HG03520 (cell line): ENCODE measurements at regions not wholly inside any gene's neighbourhood (a gene's known extent, or its start where the extent isn't known, plus 50 kb on each side); places are given as distances from the start of the nearest gene placed in this dataset.

Experiments
- ATAC-seq: cut with Tn5 transposase; IDR thresholded peaks from one replicate; pipeline ENCODE4 v1.9.1; 2021; ENCODE audit warnings: mild to moderate bottlenecking, moderate library complexity; ENCODE audit not compliant: unreplicated experiment

DNA sequence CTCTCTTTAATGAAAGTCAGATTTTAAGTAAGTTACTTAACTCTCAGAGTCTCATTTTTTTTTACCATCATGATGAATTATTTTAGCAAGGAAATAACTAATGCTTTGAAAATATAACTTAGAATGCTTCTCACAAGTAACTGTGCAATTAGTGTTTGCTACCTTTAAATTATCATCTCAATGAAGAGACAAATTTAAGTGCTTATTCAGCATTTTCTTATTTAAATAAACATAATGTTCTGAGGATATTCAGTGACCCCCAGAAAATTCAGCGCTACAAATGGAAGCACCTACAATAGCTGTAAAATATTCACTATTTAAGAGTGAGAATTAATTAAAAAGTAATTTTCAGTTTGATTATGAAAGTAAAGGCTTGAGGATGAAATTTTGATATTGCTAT, 527.2 kb downstream of the SLITRK1 start:
- ATAC-seq = no peak

DNA sequence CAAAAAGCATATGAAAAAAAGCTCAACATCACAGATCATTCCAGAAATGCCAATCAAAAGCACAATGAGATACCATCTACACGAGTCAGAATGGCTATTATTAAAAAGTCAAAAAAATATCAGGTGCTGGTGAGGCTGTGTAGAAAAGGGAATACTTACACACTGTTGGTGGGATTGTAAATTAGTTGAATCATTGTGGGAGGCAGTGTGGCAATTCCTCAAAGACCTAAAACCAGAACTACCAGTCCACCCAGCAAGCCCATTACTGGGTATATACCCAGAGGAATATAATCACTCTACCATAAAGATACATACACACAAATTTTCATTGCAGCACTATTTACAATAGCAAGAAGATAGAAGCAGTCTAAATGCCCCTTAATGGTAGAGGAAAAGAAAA, 529.9 kb downstream of the SLITRK1 start:
- ATAC-seq = no peak

- no peak for ATAC-seq
Measured at GRCh38 chr13:83350569-83350968, 531.7 kb downstream of the SLITRK1 start.

DNA sequence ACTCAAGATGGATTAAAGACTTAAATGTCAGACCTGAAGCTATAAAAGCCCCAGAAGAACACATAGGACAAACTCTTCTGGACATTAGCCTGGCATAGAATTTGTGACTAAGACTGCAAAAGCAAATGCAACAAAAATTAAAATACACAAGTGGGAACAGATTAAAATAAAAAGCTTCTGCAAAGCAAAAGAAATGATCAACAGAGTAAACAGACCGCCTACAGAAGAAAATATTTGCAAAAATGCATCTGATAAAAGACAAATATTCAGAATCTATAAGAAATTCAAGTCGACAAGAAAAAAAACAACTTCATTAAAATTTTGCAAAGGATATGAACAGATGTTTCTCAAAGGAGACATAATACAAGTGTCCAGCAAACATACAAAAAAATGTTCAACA, 537.8 kb downstream of the SLITRK1 start:
- ATAC-seq = no peak

- ATAC-seq = no peak
Measured at GRCh38 chr13:83340170-83340569, 542.1 kb downstream of the SLITRK1 start.

GRCh38 chr13:83333614-83334388, 548.5 kb downstream of the SLITRK1 start:
- no peak for ATAC-seq

DNA sequence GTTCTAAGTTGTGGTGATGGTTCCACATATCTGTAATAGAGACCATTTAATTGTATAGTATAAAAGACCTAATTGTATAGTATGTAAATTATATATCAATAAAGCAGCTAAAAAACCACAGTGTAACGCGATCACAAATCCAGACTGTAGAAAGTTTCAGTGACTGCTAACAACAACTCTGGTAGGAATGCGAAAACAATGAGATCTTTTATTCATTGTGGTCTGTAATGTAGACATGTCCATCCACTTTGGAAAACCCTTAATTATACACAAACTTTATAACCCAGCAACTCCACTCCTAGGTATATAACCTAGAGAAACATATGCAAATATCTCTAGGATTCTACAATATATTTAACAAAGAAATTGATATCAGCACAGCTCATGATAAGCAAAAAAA, 549.5 kb downstream of the SLITRK1 start:
- ATAC-seq = no peak

DNA sequence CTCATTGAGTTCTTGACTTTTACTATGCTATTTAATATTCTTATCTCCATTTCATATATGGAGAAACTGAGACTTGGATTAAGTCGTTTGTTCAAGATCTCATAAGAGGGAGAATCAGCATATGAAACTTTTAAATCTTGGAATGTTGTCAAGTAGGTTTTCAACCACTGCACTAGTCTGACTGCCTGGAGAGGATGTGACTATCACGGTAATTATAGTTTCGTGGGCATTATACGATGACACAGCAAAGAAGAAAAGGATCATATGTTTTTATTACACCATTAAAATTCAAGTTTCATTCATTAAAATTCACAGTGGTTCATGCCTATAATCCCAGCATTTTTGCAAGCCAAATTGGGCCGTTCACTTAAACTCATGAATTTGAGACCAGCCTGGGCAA, 555.2 kb downstream of the SLITRK1 start:
- no peak for ATAC-seq

GRCh38 chr13:83325125-83325853, 557.0 kb downstream of the SLITRK1 start:
- ATAC-seq = no peak

DNA sequence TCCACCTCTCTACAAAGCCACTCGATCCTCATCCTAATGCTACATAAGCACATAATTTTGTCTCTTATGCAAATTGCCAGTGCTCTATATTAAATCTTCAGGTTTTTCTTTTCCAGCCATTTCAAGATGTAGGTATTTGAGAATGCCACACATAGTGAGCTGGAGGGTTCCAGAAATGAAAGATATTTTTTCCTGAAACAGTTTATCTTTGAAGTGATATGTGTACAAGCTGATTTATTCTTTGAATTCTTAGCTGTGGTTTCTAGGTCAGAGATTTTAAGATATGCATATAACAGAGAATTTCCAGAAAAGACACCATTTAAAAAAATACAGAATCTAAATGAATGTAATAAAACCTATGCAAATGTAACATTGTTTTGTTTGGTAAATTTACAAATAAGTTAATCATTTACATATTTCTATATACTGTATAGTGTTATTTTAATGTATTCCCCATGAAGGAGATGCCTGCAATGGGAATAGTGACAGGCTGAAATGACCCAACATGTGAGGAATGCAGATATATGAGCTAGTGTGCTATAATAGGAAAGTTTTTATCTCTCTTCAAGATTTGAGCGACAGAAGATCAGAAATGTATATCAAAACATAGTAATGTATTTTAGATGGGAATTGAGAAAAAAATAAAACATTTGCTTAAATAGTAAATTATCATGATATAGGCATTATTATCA, 570.2 kb downstream of the SLITRK1 start:
- ATAC-seq = no peak

- no peak for ATAC-seq
Measured at GRCh38 chr13:83298617-83299016, 583.7 kb downstream of the SLITRK1 start.

GRCh38 chr13:83297586-83298290, 584.5 kb downstream of the SLITRK1 start:
- ATAC-seq = no peak

DNA sequence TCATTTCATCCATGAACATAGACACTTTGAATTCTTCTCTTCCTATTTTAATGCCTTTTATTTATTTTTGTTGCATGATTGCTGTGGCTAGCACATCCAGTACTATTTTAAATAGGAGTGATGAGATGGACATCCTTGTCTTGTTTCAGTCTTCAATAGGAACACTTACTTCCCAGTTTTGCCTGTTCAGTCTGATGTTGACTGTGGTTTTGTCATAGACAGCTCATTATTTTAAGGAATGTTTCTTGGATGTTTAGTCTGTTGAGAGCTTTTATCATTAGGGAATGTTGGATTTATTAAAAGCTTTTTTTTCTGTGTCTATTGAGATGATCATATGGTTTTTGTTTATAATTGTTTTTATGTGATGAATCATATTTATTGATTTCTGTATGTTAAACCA, 586.6 kb downstream of the SLITRK1 start:
- ATAC-seq = no peak

- no peak for ATAC-seq
Measured at GRCh38 chr13:83286737-83287136, 595.5 kb downstream of the SLITRK1 start.

DNA sequence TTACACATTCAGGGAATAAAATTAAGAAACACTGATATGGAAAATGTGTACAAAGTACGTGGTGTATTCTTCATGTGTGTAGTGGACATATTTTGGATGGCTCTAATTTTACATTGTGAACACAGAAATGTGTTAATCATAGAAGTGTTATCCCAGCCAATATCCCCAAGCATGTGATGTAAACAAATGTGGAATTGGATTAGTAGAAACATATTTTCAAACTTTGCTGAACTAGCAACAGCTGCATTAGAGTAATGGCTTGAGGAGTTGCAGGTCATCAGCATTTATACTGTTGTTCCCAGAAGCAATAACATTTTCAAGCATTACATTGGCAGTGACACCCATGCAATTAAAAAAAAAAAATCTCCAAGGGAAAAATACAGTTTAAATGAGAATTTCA, 600.6 kb downstream of the SLITRK1 start:
- no peak for ATAC-seq

DNA sequence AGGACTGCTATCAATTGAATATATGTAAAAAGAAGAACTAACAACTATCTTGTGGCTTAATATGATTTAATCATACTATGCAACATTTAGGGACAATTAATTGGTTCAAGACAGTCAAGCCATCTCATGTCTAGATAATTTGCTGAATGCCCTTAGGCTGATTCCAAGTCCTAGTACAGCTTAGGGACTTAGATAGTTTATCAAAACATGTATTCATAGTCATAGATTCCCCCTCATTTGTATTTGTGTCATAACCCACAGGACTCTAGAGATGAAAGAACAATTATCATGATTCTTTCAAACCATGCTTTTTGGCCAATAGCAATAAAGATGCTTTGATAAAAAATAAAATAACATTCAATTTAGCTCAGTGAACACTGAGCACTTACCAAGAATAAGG, 607.6 kb downstream of the SLITRK1 start:
- ATAC-seq = no peak

GRCh38 chr13:83272652-83273240, 609.5 kb downstream of the SLITRK1 start:
- ATAC-seq = no peak

DNA sequence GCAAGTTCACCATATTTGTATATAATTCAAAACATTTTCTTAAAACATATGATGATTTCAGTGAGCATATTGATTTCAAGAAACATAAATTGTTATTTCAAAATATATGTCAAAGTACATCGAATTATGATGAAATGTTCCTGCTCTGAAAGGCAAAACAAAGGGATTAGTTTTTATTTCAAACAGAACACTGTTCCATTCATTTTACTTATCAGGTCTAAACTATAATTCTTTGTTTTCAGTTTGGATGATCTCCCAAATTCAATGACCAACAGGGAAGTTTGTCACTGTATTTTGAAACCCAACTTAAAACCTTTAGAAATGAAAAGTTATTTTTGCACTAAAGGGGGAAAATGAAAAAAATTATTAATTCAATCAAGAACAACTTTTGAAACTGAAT, 610.2 kb downstream of the SLITRK1 start:
- no peak for ATAC-seq

GRCh38 chr13:83265279-83265678, 617.0 kb downstream of the SLITRK1 start:
- no peak for ATAC-seq

DNA sequence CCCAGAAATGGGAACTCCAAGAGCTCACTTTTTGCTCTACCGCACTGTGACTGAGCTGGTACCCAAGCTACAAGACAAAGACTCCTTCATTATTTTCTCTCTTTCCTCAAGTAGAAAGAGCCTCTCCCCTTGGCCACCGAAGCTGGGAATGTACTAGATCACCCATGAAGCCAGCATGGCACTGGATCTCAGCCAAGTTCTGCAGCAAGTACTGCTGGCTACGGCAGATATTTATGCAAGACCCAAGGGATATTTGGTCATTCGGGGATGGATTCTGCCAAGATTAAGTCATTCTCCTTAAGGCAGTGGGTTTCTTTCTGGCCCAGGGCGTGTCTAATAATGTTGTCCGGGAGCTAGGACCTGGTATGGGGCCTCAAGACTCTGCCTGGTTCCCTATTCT, 633.5 kb downstream of the SLITRK1 start:
- ATAC-seq = no peak

DNA sequence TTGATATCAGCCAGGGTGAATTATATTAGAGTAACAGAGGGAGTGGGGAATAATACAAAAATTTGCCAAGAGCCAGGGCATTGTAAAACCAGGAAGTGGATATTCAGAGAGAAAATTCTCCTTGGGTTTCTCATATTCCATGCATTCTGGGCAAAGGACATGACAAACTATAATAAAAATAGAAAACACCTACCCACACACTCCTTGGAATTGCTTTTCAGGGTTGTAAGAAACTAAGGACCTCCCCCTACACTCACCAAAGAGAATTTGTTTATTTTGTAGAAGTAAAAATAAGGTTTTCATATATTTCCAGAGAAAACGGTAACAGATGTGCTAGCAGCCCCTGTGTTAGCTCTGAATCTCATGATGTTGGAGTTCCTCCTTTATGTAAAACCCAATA, 649.6 kb downstream of the SLITRK1 start:
- no peak for ATAC-seq
